ENCODE measurements at regions not wholly inside any gene's neighbourhood (a gene's known extent, or its start where the extent isn't known, plus 50 kb on each side); places are given as distances from the start of the nearest gene placed in this dataset.
A peak's percentile ranks its signal among the peaks of the same experiment; 100 is the strongest.

DNA sequence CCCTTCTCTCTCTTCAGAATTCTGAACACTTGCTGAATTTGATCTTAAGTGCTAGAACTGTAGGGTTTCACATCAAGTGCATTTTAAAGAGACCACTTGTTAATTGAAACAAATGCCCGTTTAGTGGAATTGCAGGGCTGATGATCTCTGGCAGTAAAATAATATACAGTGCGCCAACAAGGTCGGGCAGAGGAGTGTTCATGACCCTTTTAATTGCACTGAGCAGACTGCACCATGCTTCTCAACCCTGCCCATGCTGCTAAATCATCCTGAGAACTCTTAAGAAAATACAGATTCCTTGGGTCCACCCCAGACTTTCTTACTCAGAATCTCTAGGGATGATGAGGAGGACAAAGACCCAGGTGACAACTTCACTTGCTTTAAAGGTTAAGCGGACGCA, 73.5 kb downstream of the SC5D start:
- H4K91ac ChIP-seq (ENCODE audit: low read depth, low read length, poor library complexity): no peak overlapping the region

DNA sequence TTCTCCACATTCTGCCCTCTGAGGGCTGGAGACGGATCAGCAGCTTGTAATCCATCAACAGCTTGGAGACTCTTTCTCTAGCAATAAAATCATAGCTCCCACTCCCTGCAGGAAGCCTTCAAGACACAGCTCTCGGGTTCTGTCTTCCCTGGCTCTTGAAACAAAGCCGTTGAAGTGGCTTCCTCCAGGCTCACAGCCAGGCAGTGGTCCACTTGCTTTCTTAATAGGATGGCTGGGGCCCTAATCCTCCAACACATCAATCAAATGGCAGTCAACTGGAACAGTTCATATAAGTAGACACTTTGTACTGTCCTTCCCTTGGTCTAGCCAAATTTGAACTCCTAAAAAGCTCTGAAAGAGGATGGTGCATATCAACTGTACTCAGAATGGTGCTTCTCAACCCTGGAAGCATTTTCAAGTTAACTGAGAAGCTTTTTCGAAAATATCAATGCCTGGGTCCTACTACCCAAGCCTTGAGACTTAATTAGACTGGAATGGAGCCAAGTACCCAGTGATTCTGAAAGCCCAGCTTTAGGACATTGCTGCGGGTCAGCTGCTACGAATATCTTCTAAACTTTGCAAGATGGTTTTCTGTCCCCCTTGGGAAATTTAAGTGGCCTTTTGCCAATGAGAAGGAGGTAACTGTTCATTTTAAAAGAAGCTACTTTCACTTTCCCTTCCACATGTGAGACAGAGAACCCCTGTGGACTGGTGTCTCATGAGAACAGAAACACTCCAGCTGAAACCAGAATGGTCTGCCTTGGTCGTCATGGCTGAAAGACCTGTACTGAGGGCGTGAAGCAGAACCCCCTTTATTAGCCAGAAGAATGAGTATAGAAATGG, 74.7 kb downstream of the SC5D start:
- Histone ChIP-seq H3K4me1 (ENCODE audit: control insufficient read depth in 2 of 2, insufficient read depth in 1 of 2, low read depth in 1 of 2, low read length in 2 of 2) (peaks cover 4 to 6% of the 10 kb centered on the region in 2 donors), H3K4me2 (ENCODE audit: insufficient read depth, low read length, poor library complexity, severe bottlenecking) (no peak overlapping the region), H3K9me3 (replicated peaks in 1 of 2; ENCODE audit: control insufficient read depth in 2 of 2, insufficient read depth in 1 of 2, low read depth in 1 of 2, low read length in 2 of 2) (peaks cover 0 to 4% of the 10 kb centered on the region in 2 donors), H3K79me1 (ENCODE audit: low read depth, low read length) (no peaks in the 10 kb centered on the region), H3K14ac (ENCODE audit: low read length) (no peak overlapping the region), H3K18ac (ENCODE audit: low read length) (no peak overlapping the region), H2AFZ (ENCODE audit: low read length) (peak overlapping the region; percentile 76), H2AK5ac (ENCODE audit: low read depth, low read length) (no peak overlapping the region), H3K4ac (ENCODE audit: low read length) (no peak overlapping the region), H3K27ac (replicated peaks; ENCODE audit: low read length) (no peak overlapping the region), H3K9ac (ENCODE audit: low read depth, low read length, poor library complexity) (no peak overlapping the region), H3K23ac (ENCODE audit: low read depth, low read length, poor library complexity) (no peak overlapping the region), H2BK15ac (ENCODE audit: low read length) (no peak overlapping the region), H4K91ac (ENCODE audit: low read depth, low read length, poor library complexity) (no peak overlapping the region), H3K4me3 (ENCODE audit: low read length in 2 of 2) (no peak overlapping the region), H3K36me3 (replicated peaks in 1 of 2; ENCODE audit: control insufficient read depth in 2 of 2, insufficient read depth in 2 of 2, low read length in 2 of 2) (no peaks in the 10 kb centered on the region), H2BK12ac (ENCODE audit: low read length) (no peak overlapping the region), H2BK5ac (ENCODE audit: low read length) (no peak overlapping the region), H3K27me3 (ENCODE audit: control insufficient read depth in 3 of 3, insufficient read depth in 3 of 3, low read depth in 1 of 3, low read length in 3 of 3) (no peaks in the 10 kb centered on the region), H4K8ac (ENCODE audit: low read depth, low read length) (no peak overlapping the region), H2BK120ac (ENCODE audit: low read depth, low read length) (no peak overlapping the region)
- WGBS, 2 donors (ENCODE audit: extremely low coverage in 2 of 2, insufficient read length in 2 of 2, insufficient replicate concordance in 1 of 2): no CpG with 5 or more reads among the region's 8 CpGs
- DNase-seq (ENCODE audit: low spot score): no peak

More for the DNA sequence above, 73.5 kb downstream of the SC5D start:
- Histone ChIP-seq H2AFZ (ENCODE audit: low read length) (no peak overlapping the region), H2BK120ac (ENCODE audit: low read depth, low read length) (no peak overlapping the region), H2AK5ac (ENCODE audit: low read depth, low read length) (no peak overlapping the region), H3K23ac (ENCODE audit: low read depth, low read length, poor library complexity) (no peak overlapping the region), H3K27ac (replicated peaks; ENCODE audit: low read length) (no peak overlapping the region), H2BK12ac (ENCODE audit: low read length) (no peak overlapping the region), H3K27me3 (ENCODE audit: control insufficient read depth in 3 of 3, insufficient read depth in 3 of 3, low read depth in 1 of 3, low read length in 3 of 3) (no peaks in the 10 kb centered on the region), H3K4me1 (ENCODE audit: control insufficient read depth in 2 of 2, insufficient read depth in 1 of 2, low read depth in 1 of 2, low read length in 2 of 2) (peaks cover 4 to 6% of the 10 kb centered on the region in 2 donors), H3K14ac (ENCODE audit: low read length) (no peak overlapping the region), H3K9me3 (replicated peaks in 1 of 2; ENCODE audit: control insufficient read depth in 2 of 2, insufficient read depth in 1 of 2, low read depth in 1 of 2, low read length in 2 of 2) (peaks cover 0 to 4% of the 10 kb centered on the region in 2 donors), H3K79me1 (ENCODE audit: low read depth, low read length) (no peaks in the 10 kb centered on the region), H2BK5ac (ENCODE audit: low read length) (no peak overlapping the region), H3K4ac (ENCODE audit: low read length) (no peak overlapping the region), H3K4me2 (ENCODE audit: insufficient read depth, low read length, poor library complexity, severe bottlenecking) (no peak overlapping the region), H3K18ac (ENCODE audit: low read length) (no peak overlapping the region), H3K9ac (ENCODE audit: low read depth, low read length, poor library complexity) (no peak overlapping the region), H3K4me3 (ENCODE audit: low read length in 2 of 2) (no peak overlapping the region), H2BK15ac (ENCODE audit: low read length) (no peak overlapping the region), H4K8ac (ENCODE audit: low read depth, low read length) (no peak overlapping the region), H3K36me3 (replicated peaks in 1 of 2; ENCODE audit: control insufficient read depth in 2 of 2, insufficient read depth in 2 of 2, low read length in 2 of 2) (no peaks in the 10 kb centered on the region)
- WGBS, 2 donors (ENCODE audit: extremely low coverage in 2 of 2, insufficient read length in 2 of 2, insufficient replicate concordance in 1 of 2): no CpG with 5 or more reads among the region's 5 CpGs
- DNase-seq (ENCODE audit: low spot score): no peak

GRCh38 chr11:121367844-121368225, 75.3 kb downstream of the SC5D start:
- WGBS, 2 donors (ENCODE audit: extremely low coverage in 2 of 2, insufficient read length in 2 of 2, insufficient replicate concordance in 1 of 2): no CpG with 5 or more reads among the region's 2 CpGs
- H3K18ac ChIP-seq (ENCODE audit: low read length): no peak overlapping the region

GRCh38 chr11:121368364-121369240, 76.0 kb downstream of the SC5D start:
- H3K9me3 ChIP-seq (replicated peaks in 1 of 2; ENCODE audit: control insufficient read depth in 2 of 2, insufficient read depth in 1 of 2, low read depth in 1 of 2, low read length in 2 of 2): peaks cover 0 to 4% of the 10 kb centered on the region in 2 donors
- H2BK12ac ChIP-seq (ENCODE audit: low read length): no peak overlapping the region
- H3K36me3 ChIP-seq (replicated peaks in 1 of 2; ENCODE audit: control insufficient read depth in 2 of 2, insufficient read depth in 2 of 2, low read length in 2 of 2): no peaks in the 10 kb centered on the region
- no peak overlapping the region for H2BK15ac ChIP-seq (ENCODE audit: low read length)
- no peak overlapping the region for H3K27ac ChIP-seq (replicated peaks; ENCODE audit: low read length)
- H4K8ac ChIP-seq (ENCODE audit: low read depth, low read length): no peak overlapping the region
- H3K18ac ChIP-seq (ENCODE audit: low read length): no peak overlapping the region
- no peak overlapping the region for H2BK120ac ChIP-seq (ENCODE audit: low read depth, low read length)
- H4K91ac ChIP-seq (ENCODE audit: low read depth, low read length, poor library complexity): no peak overlapping the region
- H3K4me3 ChIP-seq (ENCODE audit: low read length in 2 of 2): no peak overlapping the region
- DNase-seq (ENCODE audit: low spot score): no peak
- H2AFZ ChIP-seq (ENCODE audit: low read length): peak overlapping the region; percentile 3
- H3K9ac ChIP-seq (ENCODE audit: low read depth, low read length, poor library complexity): no peak overlapping the region
- H3K79me1 ChIP-seq (ENCODE audit: low read depth, low read length): no peaks in the 10 kb centered on the region
- H3K14ac ChIP-seq (ENCODE audit: low read length): no peak overlapping the region
- H2BK5ac ChIP-seq (ENCODE audit: low read length): no peak overlapping the region
- no peak overlapping the region for H2AK5ac ChIP-seq (ENCODE audit: low read depth, low read length)
- no peak overlapping the region for H3K23ac ChIP-seq (ENCODE audit: low read depth, low read length, poor library complexity)
- H3K27me3 ChIP-seq (ENCODE audit: control insufficient read depth in 3 of 3, insufficient read depth in 3 of 3, low read depth in 1 of 3, low read length in 3 of 3): no peaks in the 10 kb centered on the region
- no peak overlapping the region for H3K4me2 ChIP-seq (ENCODE audit: insufficient read depth, low read length, poor library complexity, severe bottlenecking)
- no peak overlapping the region for H3K4ac ChIP-seq (ENCODE audit: low read length)
- H3K4me1 ChIP-seq (ENCODE audit: control insufficient read depth in 2 of 2, insufficient read depth in 1 of 2, low read depth in 1 of 2, low read length in 2 of 2): peaks cover 4 to 7% of the 10 kb centered on the region in 2 donors
- no CpG with 5 or more reads among the region's 8 CpGs for WGBS, 2 donors (ENCODE audit: extremely low coverage in 2 of 2, insufficient read length in 2 of 2, insufficient replicate concordance in 1 of 2)

More at GRCh38 chr11:121367844-121368225, 75.3 kb downstream of the SC5D start:
- Histone ChIP-seq H2AFZ (ENCODE audit: low read length) (peak overlapping the region; percentile 76), H3K79me1 (ENCODE audit: low read depth, low read length) (no peaks in the 10 kb centered on the region), H3K9me3 (replicated peaks in 1 of 2; ENCODE audit: control insufficient read depth in 2 of 2, insufficient read depth in 1 of 2, low read depth in 1 of 2, low read length in 2 of 2) (peaks cover 0 to 4% of the 10 kb centered on the region in 2 donors), H2BK120ac (ENCODE audit: low read depth, low read length) (no peak overlapping the region), H4K8ac (ENCODE audit: low read depth, low read length) (no peak overlapping the region), H4K91ac (ENCODE audit: low read depth, low read length, poor library complexity) (no peak overlapping the region), H3K27ac (replicated peaks; ENCODE audit: low read length) (no peak overlapping the region), H3K4ac (ENCODE audit: low read length) (no peak overlapping the region), H2BK15ac (ENCODE audit: low read length) (no peak overlapping the region), H3K4me1 (ENCODE audit: control insufficient read depth in 2 of 2, insufficient read depth in 1 of 2, low read depth in 1 of 2, low read length in 2 of 2) (peaks cover 4 to 7% of the 10 kb centered on the region in 2 donors), H3K9ac (ENCODE audit: low read depth, low read length, poor library complexity) (no peak overlapping the region), H3K27me3 (ENCODE audit: control insufficient read depth in 3 of 3, insufficient read depth in 3 of 3, low read depth in 1 of 3, low read length in 3 of 3) (no peaks in the 10 kb centered on the region), H2AK5ac (ENCODE audit: low read depth, low read length) (no peak overlapping the region), H3K23ac (ENCODE audit: low read depth, low read length, poor library complexity) (no peak overlapping the region), H2BK5ac (ENCODE audit: low read length) (no peak overlapping the region), H2BK12ac (ENCODE audit: low read length) (no peak overlapping the region), H3K4me2 (ENCODE audit: insufficient read depth, low read length, poor library complexity, severe bottlenecking) (no peak overlapping the region), H3K36me3 (replicated peaks in 1 of 2; ENCODE audit: control insufficient read depth in 2 of 2, insufficient read depth in 2 of 2, low read length in 2 of 2) (no peaks in the 10 kb centered on the region), H3K4me3 (ENCODE audit: low read length in 2 of 2) (no peak overlapping the region), H3K14ac (ENCODE audit: low read length) (no peak overlapping the region)
- DNase-seq (ENCODE audit: low spot score): no peak

All from neuronal stem cell (in vitro differentiated cells).